ENCODE measurements at regions not wholly inside any gene's neighbourhood (a gene's known extent, or its start where the extent isn't known, plus 50 kb on each side); places are given as distances from the start of the nearest gene placed in this dataset.

- TF ChIP-seq TFE3 (CRISPR knock-in tag; IDR thresholded peaks at IDR 0.05): no peak
- no peak for TF ChIP-seq FOXA1 (IDR thresholded peaks at IDR 0.05)
- TF ChIP-seq FOXA1 (CRISPR knock-in tag; IDR thresholded peaks at IDR 0.05): no peak
- no peak for TF ChIP-seq CSRNP2 (CRISPR knock-in tag; conservative IDR thresholded peaks at IDR 0.05; ENCODE audit: low read depth)
- TF ChIP-seq HNRNPLL (IDR thresholded peaks at IDR 0.05; ENCODE audit: low read depth, low read length, poor library complexity, severe bottlenecking): no peak
- TF ChIP-seq ZNF292 (CRISPR knock-in tag; IDR thresholded peaks at IDR 0.05; ENCODE audit: borderline replicate concordance, low read depth): no peak
- TF ChIP-seq ZNF432 (CRISPR knock-in tag; IDR thresholded peaks at IDR 0.05; ENCODE audit: borderline replicate concordance): no peak
- TF ChIP-seq ZNF513 (CRISPR knock-in tag; conservative IDR thresholded peaks at IDR 0.05): no peak
- no peak for TF ChIP-seq RERE (CRISPR knock-in tag; IDR thresholded peaks at IDR 0.05; ENCODE audit: low read depth)
- TF ChIP-seq MIER2 (CRISPR knock-in tag; IDR thresholded peaks at IDR 0.05): no peak
These were observed 448.3 kb upstream of the ZFP42 start (continued) for GRCh38 chr4:187547316-187547715.
